NCI-H226 (cell line): ENCODE measurements at regions not wholly inside any gene's neighbourhood (a gene's known extent, or its start where the extent isn't known, plus 50 kb on each side); places are given as distances from the start of the nearest gene placed in this dataset.
"Not testable (repeated sequence)": the region's sequence is repeated elsewhere in the genome, so short reads cannot be mapped to it uniquely, and the experiment has no call there.

Experiments
- DNase-seq: peaks from one replicate; pipeline ENCODE4 v3.0.0-alpha.2; 2015

- no peak for DNase-seq
Measured at GRCh38 chr3:35448681-35449080, 190.6 kb upstream of the ARPP21 start.

DNA sequence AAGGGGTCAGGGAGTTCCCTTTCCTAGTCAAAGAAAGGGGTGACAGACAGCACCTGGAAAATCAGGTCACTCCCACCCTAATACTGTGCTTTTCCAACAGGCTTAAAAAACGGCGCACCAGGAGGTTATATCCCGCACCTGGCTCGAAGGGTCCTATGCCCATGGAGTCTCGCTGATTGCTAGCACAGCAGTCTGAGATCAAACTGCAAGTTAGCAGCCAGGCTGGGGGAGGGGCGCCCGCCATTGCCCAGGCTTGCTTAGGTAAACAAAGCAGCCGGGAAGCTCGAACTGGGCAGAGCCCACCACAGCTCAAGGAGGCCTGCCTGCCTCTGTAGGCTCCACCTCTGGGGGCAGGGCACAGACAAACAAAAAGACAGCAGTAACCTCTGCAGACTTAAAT lies 184.5 kb upstream of the ARPP21 start:
- DNase-seq, result not testable (repeated sequence)

DNA sequence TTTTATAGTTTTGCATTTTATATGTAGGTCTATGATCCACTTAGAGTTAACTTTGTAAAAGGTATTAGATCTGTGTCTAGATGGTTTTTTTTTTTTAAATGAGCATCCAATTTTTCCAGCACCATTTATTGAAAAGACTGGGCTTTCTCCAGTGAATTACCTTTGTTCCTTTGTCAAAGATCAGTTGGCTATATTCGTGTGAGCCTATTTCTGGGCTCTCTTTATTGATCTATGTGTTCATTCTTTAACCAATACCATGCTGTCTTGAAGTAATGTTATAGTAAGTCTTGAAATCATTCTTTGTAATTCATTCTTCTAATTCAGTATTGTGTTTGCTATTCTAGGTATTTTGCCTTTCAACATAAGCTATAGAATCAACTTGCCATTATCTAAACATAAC lies 165.4 kb upstream of the ARPP21 start:
- DNase-seq, result no peak

DNA sequence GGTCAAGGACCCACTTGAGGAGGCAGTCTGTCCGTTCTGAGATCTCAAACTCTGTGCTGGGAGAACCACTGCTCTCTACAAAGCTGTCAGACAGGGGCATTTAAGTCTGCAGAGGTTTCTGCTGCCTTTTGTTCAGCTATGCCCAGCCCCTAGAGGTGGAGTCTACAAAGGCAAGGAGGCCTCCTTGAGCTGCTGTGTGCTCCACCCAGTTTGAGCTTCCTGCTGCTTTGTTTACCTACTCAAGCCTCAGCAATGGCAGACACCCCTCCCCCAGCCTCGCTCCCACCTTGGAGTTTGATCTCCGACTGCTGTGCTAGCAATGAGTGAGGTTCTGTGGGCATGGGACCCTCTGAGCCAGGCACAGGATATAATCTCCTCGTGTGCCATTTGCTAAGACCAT lies 156.8 kb upstream of the ARPP21 start:
- DNase-seq, result not testable (repeated sequence)

DNA sequence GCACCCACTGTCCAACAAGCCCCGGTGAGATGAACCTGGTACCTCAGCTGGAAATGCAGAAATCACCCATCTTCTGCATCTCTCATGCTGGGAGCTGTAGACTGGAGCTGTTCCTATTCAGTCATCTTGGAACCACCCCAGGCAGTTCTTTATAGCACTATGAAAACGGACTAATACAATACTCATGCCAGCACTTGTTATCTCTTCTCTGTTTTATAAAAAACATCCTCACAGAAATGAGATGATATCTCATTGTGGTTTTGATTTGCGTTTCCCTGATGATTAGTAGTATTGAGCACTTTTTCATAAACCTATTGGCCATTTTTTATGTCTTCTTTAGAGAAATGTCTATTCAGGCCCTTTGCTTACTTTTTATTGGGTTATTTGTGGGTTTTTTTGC lies 156.2 kb upstream of the ARPP21 start:
- no peak for DNase-seq

GRCh38 chr3:35484929-35485530 lies 154.3 kb upstream of the ARPP21 start:
- no peak for DNase-seq

DNA sequence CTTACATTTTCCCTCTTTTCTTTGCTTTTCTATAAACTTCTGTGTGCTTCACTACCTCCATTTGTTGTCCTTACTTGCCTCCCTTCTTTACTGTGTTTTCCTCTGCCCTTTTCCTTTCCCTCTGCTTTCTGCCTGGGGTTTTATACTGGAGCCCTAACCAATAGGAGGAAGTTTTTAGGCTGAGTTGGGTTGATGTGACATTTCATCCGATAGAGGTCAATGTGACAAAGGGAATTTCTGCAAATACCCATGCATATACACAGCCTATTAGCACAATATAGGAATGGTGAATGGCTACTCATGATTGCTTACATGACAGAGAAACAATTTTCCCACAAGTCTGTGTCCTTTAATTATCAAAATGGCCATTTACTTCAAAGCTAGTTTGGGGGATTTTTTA lies 153.0 kb upstream of the ARPP21 start:
- no peak for DNase-seq

- no peak for DNase-seq
Measured at GRCh38 chr3:35487376-35487775, 151.9 kb upstream of the ARPP21 start.

- DNase-seq, result no peak
Measured at GRCh38 chr3:35488526-35488925, 150.8 kb upstream of the ARPP21 start.

DNA sequence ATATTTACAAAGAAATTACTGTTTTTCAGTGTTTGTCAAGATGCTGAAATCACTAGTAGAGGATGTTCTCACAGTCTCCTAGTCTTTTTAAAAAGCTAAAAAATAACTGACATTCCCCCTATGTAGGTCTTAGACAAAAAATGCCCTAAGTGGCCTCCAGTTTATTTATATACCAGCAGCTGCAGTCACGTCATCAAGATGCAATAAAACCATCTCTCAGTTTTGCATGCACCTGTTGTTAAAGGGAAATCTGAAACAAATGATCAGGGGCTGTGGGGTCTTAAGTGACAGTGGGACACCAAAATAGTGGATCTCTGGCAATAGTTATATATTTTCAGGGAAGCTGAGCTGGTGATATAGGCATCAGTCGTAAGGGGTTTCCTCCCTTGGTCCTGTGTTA lies 146.5 kb upstream of the ARPP21 start:
- DNase-seq, result no peak

DNA sequence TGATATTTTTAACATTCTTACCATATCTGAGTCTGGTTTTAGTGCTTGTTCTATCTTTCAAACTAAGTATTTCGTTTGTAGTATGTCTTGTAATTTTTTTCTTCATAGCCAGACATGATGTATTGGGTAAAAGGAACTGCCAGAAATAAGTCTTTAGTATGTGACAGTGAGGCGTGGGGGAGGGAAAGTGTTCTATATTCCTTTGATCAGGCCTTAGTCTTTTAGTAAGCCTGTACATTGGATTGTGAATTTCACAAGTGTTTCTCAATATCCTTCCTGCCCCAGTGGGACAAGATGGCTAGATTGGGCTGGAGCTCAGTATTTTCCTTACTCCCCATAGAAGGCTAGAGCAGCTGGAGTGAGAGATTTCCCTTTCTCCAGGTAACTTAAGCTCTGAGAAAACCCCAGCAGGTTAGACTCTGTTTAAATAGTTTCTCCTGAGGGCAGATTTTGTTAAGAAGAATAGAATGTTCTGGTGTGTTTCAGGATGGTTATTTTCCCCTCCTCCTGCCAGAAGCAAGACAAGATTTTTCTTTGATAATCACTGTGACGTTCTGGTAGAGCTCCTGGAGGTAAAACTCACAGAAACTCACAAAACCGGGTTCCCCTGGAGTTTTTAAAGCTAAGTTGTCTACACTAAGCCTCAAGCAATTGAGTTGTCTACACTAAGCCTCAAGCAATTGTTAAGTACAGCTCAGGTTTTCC lies 140.7 kb upstream of the ARPP21 start:
- no peak for DNase-seq

- DNase-seq, result no peak
Measured at GRCh38 chr3:35500641-35501350, 138.5 kb upstream of the ARPP21 start.

DNA sequence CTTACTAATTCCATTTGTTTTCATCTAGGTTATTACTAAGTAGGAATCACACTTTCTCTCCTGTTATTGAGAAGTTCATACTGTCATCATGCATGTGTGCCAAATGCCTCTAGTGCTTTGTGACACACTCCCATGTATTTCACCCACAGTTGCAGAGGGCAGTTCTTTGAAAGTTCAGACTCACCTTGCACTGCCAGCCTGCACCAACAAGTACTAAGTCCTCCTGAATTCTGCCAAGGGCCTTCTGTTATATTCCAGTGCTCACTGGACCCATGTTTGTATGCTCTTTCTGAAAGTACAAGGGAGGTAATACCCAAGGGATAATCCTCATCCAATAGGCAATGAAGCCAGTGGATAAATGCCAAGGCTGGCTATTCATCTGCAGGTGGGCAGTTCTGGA lies 136.6 kb upstream of the ARPP21 start:
- DNase-seq, result no peak

GRCh38 chr3:35505181-35505580 lies 134.1 kb upstream of the ARPP21 start:
- no peak for DNase-seq

GRCh38 chr3:35505772-35506171 lies 133.6 kb upstream of the ARPP21 start:
- no peak for DNase-seq

- no peak for DNase-seq
Measured at GRCh38 chr3:35519936-35520335, 119.4 kb upstream of the ARPP21 start.

DNA sequence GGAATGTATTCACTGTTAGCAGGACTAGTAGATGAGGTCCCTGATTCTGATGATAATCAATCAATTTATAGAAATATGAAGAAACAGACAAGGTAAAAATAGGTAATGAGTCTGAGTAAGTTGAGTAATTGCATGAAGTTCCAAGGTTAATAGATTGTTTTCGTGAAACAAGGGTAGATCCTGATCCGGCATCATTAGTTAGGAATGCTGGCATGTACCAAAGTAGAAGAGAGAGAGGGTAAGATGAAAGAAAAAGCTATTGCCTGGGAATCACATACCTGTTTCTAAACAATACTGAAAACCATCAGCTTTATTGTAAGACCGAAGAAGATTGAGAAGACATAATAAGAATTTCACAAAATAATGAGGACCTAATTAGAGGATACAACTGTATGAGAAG lies 118.1 kb upstream of the ARPP21 start:
- DNase-seq, result no peak

GRCh38 chr3:35522450-35522849 lies 116.9 kb upstream of the ARPP21 start:
- DNase-seq, result no peak

DNA sequence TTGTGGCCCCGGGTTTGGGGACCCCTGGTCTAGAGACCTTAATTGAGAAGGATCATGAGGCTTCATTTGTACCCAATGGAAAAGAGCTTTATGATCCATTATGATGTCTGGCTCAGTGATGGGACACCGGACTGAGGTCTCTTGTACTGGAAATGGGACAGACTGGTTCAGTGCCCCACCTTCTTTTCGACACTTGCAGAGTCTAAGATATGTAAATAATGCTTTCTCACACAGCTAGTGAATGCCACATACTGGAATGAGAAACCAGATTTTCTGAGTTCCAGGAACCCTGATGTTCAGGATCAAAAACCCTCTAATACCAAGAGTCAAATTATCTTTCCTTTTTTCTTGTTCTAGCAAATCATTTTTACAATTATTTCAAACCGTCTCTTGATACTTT lies 116.3 kb upstream of the ARPP21 start:
- DNase-seq, result no peak

- DNase-seq, result no peak
Measured at GRCh38 chr3:35523838-35524237, 115.5 kb upstream of the ARPP21 start.

GRCh38 chr3:35524856-35525255 lies 114.5 kb upstream of the ARPP21 start:
- no peak for DNase-seq

DNA sequence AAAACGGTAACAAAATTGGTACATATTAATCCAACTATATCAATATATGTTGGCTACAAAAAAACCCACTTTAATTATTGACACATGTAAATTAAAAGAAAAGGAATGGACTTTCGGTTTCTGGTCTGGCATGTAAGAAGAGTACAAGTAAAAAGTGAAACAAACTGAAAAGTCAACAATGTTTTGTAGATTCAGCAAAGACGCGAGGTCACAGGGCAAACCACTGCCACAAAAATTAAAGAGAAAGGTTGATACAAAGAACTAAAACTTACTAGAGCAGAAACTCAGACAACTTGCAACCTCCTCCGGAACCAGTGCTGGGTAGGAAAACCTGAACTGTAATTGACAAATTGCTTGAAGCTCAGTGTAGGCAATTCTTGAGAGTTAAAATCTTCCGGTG lies 110.6 kb upstream of the ARPP21 start:
- DNase-seq, result no peak

DNA sequence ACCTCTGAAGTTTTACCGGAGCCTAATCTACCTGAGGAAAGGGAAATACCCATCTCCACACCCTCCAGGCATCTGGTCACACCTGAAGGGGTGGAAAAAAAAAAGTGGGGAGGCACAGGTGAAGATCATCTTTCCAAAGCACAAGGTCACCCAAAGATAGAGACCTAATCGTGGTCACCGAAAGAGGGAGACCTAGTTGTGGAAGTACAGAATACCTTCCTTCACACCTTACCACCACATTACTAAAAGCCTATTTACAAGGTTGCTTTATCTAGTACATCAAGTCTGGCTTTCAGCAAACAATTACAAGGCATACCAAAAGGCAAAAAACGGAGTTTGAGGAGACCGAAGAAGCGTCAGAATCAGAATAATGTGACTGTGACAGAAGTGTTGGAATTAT lies 110.0 kb upstream of the ARPP21 start:
- DNase-seq, result no peak

DNA sequence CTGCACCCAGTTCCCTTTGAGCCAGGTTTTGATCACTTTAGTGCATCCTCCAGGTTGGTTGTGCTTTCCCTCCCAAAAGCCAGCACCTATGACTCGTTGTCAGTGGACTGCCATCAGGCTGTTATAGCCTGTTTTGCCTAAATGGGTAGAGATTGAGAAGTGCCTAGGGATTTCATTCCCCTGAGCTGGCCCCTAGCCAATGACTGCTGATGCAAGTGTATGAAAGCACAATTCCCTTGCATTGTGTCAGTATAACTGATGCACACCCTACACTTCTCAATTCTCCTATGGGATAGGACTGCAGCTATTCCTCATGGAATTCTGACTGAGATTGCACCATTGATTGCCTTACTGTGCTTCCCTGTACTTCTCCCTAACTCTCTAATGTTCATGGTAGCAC lies 102.1 kb upstream of the ARPP21 start:
- no peak for DNase-seq

- no peak for DNase-seq
Measured at GRCh38 chr3:35544976-35545375, 94.3 kb upstream of the ARPP21 start.
